ENCODE measurements at regions not wholly inside any gene's neighbourhood (a gene's known extent, or its start where the extent isn't known, plus 50 kb on each side); places are given as distances from the start of the nearest gene placed in this dataset.
"Not testable (repeated sequence)": the region's sequence is repeated elsewhere in the genome, so short reads cannot be mapped to it uniquely, and the experiment has no call there.

- Histone ChIP-seq H3K27ac (ENCODE audit: low read depth, low read length) (no peak overlapping the region), H3K4me2 (ENCODE audit: low read length) (no peak overlapping the region), H3K9me2 (replicated peaks; ENCODE audit: control insufficient read depth, low read length) (no peaks in the 10 kb centered on the region), H3K4me1 (ENCODE audit: control insufficient read depth, low read length) (no peaks in the 10 kb centered on the region), H3K27me3 (ENCODE audit: control insufficient read depth, low read length) (no peaks in the 10 kb centered on the region), H3K79me2 (ENCODE audit: control insufficient read depth, low read length) (no peaks in the 10 kb centered on the region), H3F3A (ENCODE audit: control insufficient read depth, insufficient read depth) (no peaks in the 10 kb centered on the region), H3K36me3 (ENCODE audit: control insufficient read depth, low read length) (no peaks in the 10 kb centered on the region), H4K20me1 (ENCODE audit: control insufficient read depth, insufficient read depth, low read depth, low read length) (no peaks in the 10 kb centered on the region), H3K4me3 (ENCODE audit: low read length) (no peak overlapping the region), H3K9me3 (ENCODE audit: control insufficient read depth, insufficient read depth, low read length) (no peaks in the 10 kb centered on the region)
- no peak for TF ChIP-seq CTCF (IDR thresholded peaks at IDR 0.05; ENCODE audit: low read depth, low read length, poor library complexity, severe bottlenecking)
- TF ChIP-seq EZH2phosphoT487 (IDR thresholded peaks at IDR 0.05; ENCODE audit: borderline replicate concordance, low read length) = no peak
Observed at GRCh38 chr18:39208190-39208589, 1642.6 kb upstream of the CELF4 start.

- not testable (repeated sequence) for H3K4me1 ChIP-seq (ENCODE audit: control insufficient read depth, low read length); H3K79me2 ChIP-seq (ENCODE audit: control insufficient read depth, low read length); H3K9me3 ChIP-seq (ENCODE audit: control insufficient read depth, insufficient read depth, low read length); H3K4me3 ChIP-seq (ENCODE audit: low read length); H3K4me2 ChIP-seq (ENCODE audit: low read length); H3K9me2 ChIP-seq (replicated peaks; ENCODE audit: control insufficient read depth, low read length); H3K27ac ChIP-seq (ENCODE audit: low read depth, low read length); H3K27me3 ChIP-seq (ENCODE audit: control insufficient read depth, low read length); H3F3A ChIP-seq (ENCODE audit: control insufficient read depth, insufficient read depth); H3K36me3 ChIP-seq (ENCODE audit: control insufficient read depth, low read length); H4K20me1 ChIP-seq (ENCODE audit: control insufficient read depth, insufficient read depth, low read depth, low read length)
Observed at GRCh38 chr18:39206398-39207103, 1641.0 kb upstream of the CELF4 start.

GRCh38 chr18:39205565-39206195, 1640.1 kb upstream of the CELF4 start:
- no peak overlapping the region for H3K27ac ChIP-seq (ENCODE audit: low read depth, low read length)
- H3K9me3 ChIP-seq (ENCODE audit: control insufficient read depth, insufficient read depth, low read length) = no peaks in the 10 kb centered on the region; the same call in 1 of the 2 replicates
- no peaks in the 10 kb centered on the region for H3K9me2 ChIP-seq (replicated peaks; ENCODE audit: control insufficient read depth, low read length)
- H3K4me3 ChIP-seq (ENCODE audit: low read length) = no peak overlapping the region
- no peaks in the 10 kb centered on the region for H4K20me1 ChIP-seq (ENCODE audit: control insufficient read depth, insufficient read depth, low read depth, low read length)
- H3F3A ChIP-seq (ENCODE audit: control insufficient read depth, insufficient read depth) = no peaks in the 10 kb centered on the region
- H3K36me3 ChIP-seq (ENCODE audit: control insufficient read depth, low read length) = no peaks in the 10 kb centered on the region
- no peaks in the 10 kb centered on the region for H3K27me3 ChIP-seq (ENCODE audit: control insufficient read depth, low read length)
- no peaks in the 10 kb centered on the region for H3K4me1 ChIP-seq (ENCODE audit: control insufficient read depth, low read length)
- H3K4me2 ChIP-seq (ENCODE audit: low read length) = no peak overlapping the region
- no peaks in the 10 kb centered on the region for H3K79me2 ChIP-seq (ENCODE audit: control insufficient read depth, low read length)
- TF ChIP-seq CTCF (IDR thresholded peaks at IDR 0.05; ENCODE audit: low read depth, low read length, poor library complexity, severe bottlenecking) (no peak), EZH2phosphoT487 (IDR thresholded peaks at IDR 0.05; ENCODE audit: borderline replicate concordance, low read length) (no peak)

GRCh38 chr18:39200153-39200552, 1634.6 kb upstream of the CELF4 start:
- Histone ChIP-seq H3K79me2 (ENCODE audit: control insufficient read depth, low read length) (no peaks in the 10 kb centered on the region), H3K9me2 (replicated peaks; ENCODE audit: control insufficient read depth, low read length) (no peaks in the 10 kb centered on the region), H4K20me1 (ENCODE audit: control insufficient read depth, insufficient read depth, low read depth, low read length) (no peaks in the 10 kb centered on the region), H3K4me1 (ENCODE audit: control insufficient read depth, low read length) (no peaks in the 10 kb centered on the region), H3K4me2 (ENCODE audit: low read length) (no peak overlapping the region), H3K27me3 (ENCODE audit: control insufficient read depth, low read length) (no peaks in the 10 kb centered on the region), H3F3A (ENCODE audit: control insufficient read depth, insufficient read depth) (no peaks in the 10 kb centered on the region), H3K9me3 (ENCODE audit: control insufficient read depth, insufficient read depth, low read length) (no peaks in the 10 kb centered on the region; the same call in 1 of the 2 replicates), H3K4me3 (ENCODE audit: low read length) (no peak overlapping the region), H3K27ac (ENCODE audit: low read depth, low read length) (no peak overlapping the region), H3K36me3 (ENCODE audit: control insufficient read depth, low read length) (no peaks in the 10 kb centered on the region)
- TF ChIP-seq EZH2phosphoT487 (IDR thresholded peaks at IDR 0.05; ENCODE audit: borderline replicate concordance, low read length) (no peak), CTCF (IDR thresholded peaks at IDR 0.05; ENCODE audit: low read depth, low read length, poor library complexity, severe bottlenecking) (no peak)

Measured in DOHH2 (cell line).